ENCODE measurements at regions not wholly inside any gene's neighbourhood (a gene's known extent, or its start where the extent isn't known, plus 50 kb on each side); places are given as distances from the start of the nearest gene placed in this dataset.
A peak's percentile ranks its signal among the peaks of the same experiment; 100 is the strongest.
"Not testable (repeated sequence)": the region's sequence is repeated elsewhere in the genome, so short reads cannot be mapped to it uniquely, and the experiment has no call there.

DNA sequence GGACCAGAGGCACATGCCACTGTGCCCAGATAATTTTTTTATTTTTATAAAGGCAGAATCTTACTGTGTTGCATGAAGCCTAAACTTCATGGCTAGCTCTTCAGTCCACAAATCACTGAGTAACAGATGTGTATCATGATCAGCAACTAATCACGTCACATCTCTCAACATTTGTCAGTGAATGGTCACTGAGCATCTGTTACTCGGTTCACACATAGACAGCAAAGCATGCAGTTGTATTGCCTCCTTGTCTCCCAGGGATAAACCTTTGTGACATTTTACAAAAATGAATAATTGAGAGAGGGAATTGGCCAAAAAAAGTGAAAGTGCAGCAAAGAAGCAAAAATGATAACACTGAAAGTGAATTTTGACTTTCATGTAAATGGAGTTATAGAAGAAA is 85.9 kb upstream of the BTG1 start:
- DNase-seq (ENCODE audit: low spot score) = not testable (repeated sequence)

DNA sequence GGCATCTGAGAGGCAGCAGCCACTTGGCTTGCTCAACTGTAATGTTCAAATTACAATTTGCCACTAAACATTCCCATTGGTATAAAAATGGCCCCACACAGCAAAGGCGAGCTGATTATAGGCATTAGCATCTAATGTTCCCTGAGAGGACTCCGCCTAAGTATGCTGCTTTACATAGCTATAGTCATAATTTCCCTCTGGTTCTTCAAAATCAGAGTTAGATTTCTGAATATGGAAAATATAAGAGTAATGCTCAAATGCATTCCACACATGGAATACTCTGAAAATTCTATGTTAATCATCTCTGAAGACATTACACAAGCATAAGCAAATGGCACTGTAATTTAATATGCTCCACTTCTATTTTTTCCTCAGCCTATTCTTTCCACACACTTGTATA is 83.7 kb upstream of the BTG1 start:
- no peak for DNase-seq (ENCODE audit: low spot score)

DNA sequence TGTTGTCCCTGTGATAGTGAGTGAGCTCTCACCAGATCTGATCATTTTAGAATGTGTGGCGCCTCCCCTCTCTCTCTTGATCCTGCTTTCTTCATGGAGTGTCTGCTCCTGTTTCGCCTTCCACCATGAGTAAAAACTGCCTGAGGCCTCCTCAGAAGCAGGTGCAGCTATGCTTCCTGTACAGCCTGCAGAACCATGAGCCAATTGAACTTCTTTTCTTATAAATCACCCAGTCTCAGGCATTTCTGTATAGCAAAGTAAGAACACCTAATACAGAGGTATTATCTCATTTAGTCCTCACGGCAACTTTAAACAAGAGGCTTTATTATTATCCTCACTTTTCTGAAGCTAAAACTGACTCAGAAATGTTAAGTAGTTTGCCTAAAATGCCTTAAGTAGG is 81.3 kb upstream of the BTG1 start:
- DNase-seq (ENCODE audit: low spot score) = no peak

DNA sequence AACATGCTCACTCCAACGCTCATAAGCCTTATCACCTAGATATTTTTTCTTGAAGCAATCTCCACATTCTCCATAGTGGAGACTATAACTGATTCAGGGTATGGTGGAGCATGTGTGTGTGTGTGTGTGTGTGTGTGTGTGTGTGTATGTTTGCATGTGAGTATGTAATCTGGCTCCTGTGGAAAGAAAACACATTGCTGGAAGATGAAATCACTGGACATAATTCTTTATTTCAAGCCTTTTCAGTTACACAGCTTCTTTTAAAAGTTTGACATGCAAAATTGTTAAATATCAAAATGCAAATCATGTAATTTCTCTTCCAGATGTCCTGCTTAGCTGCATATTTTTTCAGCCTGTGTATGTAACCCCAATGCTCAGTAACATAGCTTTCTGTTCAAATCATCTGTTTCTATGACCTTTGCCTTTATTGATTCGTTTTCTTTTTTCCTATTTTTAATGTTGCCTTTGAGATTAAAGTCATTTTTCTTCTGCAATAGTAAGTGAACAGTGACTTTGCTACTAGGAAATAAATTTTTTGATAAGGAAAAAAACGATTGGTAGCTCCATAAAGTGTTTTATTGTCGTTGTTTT is 80.5 kb upstream of the BTG1 start:
- DNase-seq (ENCODE audit: low spot score) = no peak

DNA sequence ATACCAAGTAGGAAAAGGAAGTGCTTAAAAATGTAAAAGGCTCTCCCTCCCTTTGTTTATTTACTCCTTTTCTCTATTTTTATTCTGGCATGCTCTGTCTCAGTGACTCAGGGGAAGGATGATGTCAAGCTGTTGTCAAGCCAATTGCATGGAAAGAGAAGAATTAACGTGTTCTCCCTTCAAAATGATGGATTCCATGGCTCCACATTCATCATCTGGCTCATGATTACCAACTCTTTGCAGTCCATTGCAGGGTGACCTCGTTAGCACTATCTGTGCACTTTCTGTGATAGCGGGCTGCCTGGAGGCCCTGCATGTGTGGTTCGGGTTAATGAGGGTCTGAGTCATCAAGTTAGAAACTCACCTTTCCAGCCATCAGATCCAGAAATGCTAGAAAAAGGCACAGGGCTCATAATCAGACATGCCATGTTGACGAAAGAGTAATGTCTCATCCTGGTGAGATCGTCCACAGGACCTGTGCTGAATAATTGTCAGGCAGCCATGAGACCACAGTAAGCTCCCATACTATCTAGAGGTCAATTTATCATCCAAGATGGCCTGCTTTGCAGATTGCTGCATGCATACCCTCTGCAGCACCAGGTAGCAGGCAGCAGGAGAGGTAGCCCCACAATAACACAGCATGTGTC is 79.2 kb upstream of the BTG1 start:
- no peak for DNase-seq (ENCODE audit: low spot score)

DNA sequence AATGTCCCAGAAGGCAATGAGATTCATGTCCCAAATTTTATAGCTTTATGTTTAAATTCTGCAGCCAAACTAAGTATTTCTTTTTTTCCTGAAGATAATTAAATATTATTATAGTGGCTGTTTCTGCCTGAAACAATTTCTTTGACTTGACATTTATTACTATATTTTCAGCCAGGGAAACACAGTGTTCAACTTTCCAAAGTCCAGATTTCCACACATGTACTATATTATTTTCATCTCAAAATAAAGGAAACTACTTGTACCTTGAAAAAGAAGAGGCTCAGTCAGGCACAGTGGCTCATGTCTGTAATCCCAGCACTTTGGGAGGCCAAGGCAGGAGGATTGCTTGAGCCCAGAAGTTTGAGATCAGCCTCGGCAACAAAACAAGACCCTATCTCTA is 77.8 kb upstream of the BTG1 start:
- no peak for DNase-seq (ENCODE audit: low spot score)

DNA sequence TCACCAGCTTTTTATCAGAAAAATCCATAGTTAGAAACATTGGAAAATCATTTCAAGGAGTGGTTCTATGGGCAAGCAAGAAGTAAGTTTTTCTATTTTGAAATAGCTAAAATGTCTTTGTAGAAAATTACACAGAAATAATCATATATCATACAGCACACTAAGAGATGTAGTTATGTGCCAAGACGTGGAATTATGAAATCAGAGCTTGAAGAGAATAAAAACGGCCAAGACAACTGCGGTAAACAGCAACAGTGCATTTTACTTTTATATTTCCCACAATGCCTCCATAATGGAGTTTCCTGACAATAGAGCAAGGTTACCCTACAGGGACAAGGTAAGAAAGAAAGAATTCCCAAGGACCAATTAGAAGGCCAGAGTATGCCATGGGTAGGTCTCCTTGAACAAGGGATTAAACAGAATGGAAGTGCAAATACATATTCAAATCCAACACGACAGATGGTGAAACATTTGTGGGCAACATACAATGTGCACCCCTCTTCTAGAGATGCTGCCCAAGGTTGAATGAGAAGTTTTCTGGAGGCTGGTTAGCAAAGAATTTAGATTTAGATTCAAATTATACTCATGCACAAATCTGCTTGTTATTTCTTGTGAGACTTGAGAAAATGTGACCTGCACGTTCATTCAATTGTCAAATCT is 76.1 kb upstream of the BTG1 start:
- DNase-seq (ENCODE audit: low spot score) = no peak

DNA sequence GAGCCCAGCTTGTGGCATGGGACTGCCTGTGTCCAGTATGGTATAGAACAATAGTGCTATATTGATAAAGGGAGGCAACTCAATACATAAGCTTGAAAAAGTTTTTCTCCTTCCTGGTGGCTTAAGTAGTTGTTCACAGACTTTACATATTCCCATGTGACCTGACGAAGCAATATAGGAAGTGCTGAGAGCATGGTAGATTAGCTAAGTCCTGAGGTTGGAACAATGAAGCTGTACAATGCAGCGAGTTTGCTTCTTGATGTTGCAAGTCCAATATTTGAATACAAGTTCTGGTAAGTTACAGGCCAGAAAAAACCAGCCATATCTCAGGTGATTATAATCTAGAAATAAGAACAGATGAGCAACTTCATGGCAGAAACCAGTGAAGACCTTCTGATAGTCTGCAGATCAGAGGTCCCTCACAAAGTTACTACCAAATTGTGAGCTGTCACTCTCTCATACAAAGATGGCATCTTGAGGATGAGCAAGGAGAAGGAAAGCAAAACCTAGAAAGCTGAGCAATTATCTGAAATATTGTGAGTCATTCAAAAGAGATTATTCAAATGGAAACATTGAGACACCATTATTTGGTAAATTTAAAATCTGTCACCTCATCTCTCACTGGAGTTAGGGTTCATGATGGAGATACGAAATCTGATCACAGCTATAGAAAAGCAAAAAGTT is 72.9 kb upstream of the BTG1 start:
- DNase-seq (ENCODE audit: low spot score) = no peak

DNA sequence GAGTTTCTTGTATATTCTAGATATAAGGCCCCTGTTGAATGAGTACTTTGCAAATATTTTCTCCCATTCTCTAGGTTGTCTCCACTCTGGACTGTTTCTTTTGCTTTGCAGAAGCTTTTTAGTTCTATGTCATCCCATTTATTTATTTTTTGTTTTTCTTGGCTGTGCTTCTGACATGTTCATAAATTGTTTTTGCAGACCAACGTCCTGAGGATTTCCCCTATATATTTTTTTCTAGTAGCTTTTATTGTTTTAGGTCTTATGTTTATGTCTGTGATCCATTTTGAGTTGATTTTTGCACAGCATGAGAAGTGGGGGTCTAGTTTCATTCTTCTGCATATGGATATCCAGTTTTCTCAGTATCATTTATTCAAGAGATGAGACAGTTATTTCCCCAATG is 70.4 kb upstream of the BTG1 start:
- no peak for DNase-seq (ENCODE audit: low spot score)

DNA sequence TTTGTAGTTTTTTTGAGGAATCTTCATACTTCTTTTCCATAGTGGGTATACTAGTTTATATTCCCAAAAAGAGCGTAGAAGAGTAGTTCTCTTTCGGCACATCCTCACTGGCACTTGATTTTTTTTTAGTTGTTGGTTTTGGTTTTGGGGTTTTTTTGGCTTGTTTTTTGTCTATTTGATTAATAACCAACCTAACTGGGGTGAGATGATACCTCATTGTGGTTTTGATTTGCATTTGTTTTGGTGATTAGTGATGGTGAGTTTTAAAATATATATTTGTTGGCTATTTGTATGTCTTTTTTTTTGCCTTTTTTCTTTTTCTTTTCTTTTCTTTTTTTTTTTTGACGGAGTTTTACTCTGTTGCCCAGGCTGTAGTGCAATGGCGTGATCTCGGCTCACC is 69.7 kb upstream of the BTG1 start:
- no peak for DNase-seq (ENCODE audit: low spot score)

DNA sequence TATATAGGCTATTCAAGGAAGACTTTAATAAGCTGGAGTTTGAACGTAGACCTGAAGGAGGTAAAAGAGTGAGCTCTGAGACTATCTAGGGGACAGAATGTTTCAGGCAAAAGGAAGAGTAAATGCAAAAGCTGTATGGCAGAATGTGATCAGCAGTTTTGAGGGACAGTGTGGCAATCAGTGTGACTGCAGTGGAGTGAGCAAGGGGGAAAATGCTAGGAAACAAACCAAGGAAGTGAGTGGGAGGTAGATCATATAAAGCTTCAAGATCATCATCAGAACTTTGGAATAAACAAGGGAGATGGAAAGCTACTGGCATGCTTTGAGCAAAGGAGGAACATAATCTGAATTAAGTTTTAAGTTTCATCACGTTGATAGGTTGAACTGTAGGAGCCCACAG is 67.5 kb upstream of the BTG1 start:
- DNase-seq (ENCODE audit: low spot score) = no peak

DNA sequence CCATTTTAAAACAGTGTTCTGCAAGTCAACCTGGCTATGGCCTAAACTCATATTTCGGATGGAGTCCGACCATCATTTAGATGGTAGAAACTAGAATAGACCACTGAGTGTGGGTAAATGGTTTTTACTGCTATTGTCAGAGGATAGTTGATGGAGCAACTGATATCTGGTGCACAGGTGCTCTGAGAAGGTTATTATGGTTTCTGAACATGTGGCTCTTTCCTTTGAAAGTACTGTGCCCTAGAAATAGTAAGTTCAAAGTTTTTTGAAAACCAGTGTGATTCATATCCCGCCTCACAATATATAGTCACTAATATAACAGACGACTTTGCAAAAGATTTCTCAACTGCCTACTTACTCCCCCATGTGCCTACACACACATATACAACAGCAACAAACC is 64.4 kb upstream of the BTG1 start:
- DNase-seq (ENCODE audit: low spot score) = no peak

DNA sequence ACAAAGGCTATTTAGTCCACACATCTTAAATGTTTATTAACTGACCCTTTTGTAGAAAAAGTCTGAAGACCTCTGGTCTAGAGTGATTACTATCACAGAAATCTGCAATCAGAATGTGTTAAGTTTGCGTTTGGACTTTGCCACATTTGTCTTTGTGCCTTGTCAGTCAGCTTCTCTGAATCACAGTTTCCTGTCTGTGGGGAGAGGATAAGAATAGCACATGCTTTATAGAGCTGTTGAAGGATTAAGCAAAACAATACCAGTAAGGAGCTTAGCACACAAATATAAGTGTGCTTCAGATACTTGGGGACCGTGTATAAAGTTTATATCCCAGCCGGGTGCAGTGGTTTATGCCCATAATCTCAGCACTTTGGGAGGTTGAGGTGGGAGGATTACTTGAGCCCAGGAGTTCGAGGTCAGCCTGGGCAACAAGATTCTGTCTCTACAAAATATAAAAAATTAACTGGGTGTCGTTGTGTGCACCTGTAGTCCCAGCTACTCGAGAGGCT is 63.0 kb upstream of the BTG1 start:
- peak; percentile 74 for DNase-seq (ENCODE audit: low spot score)

DNA sequence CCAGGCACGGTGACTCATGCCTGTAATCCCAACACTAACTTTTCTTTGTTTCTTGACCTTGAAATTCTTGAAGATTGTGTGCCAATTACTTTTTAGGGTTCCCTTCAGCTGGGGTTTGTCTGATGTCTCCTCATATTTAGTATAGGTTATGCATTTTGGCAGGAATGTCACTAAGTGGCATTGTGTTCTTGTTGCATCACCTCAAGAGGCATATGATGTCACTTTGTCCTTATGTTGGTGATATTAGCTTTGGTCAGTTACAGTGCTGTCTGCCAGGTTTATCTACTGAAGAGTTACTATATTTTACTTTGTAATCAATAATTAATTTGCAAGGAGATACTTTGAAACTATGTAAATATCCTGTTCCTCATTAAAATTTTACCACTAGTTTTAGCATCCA is 61.0 kb upstream of the BTG1 start:
- DNase-seq (ENCODE audit: low spot score) = peak; percentile 11

DNA sequence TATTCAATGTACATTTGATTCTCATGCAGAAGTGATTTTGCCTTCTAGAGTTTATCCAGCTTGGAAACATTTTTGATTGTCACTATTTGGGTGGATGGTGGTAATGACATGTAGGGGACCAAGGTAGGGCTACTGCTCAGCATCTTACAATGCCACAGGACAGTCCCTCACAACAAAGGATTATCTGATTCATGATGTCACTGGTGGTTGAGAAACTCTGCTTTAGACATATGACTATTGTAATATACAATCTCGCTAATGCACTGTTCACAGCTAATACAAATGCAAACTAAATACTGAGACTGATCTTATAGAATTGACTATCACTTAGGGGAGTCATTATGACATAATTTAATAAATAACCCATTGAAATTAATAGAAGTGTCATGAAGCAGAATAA is 60.4 kb upstream of the BTG1 start:
- no peak for DNase-seq (ENCODE audit: low spot score)

DNA sequence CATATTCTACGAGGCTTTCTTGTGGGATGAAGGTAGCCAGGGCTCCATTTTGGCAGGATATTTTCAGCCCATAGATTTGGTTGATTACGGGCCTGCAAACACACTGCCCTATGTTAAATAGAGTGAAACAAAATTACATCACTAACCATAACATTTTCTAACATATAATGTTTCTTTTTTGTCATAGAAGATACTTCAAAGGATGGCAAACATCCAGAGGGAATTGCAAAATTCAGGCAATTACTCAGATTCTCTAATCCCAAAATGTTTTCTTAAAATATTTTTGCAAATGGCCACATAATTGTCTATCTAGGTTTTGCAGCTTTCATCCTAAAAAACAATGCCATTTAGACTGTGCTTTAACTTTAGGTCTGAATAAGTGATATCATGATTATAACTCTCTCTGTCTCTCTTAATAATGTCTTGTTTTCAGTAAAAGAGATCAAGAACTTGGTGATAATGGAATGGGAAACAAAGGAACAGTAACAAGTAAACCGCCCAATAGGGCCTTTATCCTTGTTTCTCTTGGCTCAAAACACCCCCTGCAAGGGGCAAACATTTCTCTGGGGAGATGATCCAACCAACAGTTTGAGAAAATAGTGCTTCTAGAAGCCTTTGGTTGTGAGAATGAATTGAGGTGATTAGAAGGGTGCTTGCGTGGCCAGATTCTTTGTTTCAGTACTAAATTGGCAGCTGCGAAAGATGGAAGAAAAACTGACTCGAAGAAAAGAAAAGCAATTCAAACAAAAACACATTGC is 54.4 kb upstream of the BTG1 start:
- no peak for DNase-seq (ENCODE audit: low spot score)

DNA sequence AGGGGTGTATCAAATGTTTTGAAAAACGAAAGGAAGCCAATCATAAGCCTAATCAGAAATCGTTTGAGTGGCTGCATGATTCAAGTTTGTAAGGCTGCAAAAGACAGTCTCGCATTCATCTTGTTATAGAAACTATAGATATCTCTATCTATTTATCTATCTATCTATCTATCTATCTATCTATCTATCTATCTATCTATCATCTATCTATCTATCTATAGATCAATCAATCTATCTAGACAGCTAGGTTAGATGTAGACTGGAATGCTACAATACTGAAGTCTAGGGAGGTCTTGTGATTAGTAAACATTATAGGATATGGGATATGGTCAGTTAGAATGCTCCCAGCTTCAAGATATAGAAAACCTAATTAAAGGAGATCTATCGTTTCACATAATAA is 52.2 kb upstream of the BTG1 start:
- DNase-seq (ENCODE audit: low spot score) = no peak

DNA sequence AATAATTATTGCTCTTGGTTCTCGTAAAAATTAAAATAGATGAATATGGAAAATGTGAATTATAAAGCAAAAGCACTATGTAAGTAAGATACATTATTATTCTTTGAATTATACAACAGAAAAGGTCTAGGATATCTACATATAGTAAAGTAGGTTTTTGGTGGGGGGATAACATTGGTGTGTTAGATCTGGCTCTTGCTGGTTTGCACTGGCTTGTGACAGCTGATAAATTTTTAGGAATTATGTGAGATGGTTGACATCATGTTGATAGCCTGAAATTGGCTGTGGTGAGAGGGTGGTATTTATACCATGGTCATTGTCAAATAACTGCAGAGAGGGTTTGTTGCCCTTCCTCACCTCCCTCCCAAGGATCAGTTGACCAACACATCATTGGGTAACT is 50.7 kb upstream of the BTG1 start:
- no peak for DNase-seq (ENCODE audit: low spot score)
